Right lung (tissue), 2 donors: ENCODE measurements at regions not wholly inside any gene's neighbourhood (a gene's known extent, or its start where the extent isn't known, plus 50 kb on each side); places are given as distances from the start of the nearest gene placed in this dataset.
A peak's percentile ranks its signal among the peaks of the same experiment; 100 is the strongest.

Source experiments
- DNase-seq, 2 donors: peaks; one replicate each; pipeline ENCODE4 v3.0.0-alpha.2; 2013

- DNase-seq = no peak
These were observed 49.8 kb downstream of the PLCE1 start for GRCh38 chr10:94043431-94043990.

- no peak for DNase-seq
These were observed 52.4 kb downstream of the PLCE1 start for GRCh38 chr10:94046098-94046497.

- no peak for DNase-seq
These were observed 53.6 kb downstream of the PLCE1 start for GRCh38 chr10:94047293-94047692.

- no peak for DNase-seq
These were observed 56.2 kb downstream of the PLCE1 start for GRCh38 chr10:94049911-94050310.

- no peak for DNase-seq
These were observed 58.5 kb downstream of the PLCE1 start for GRCh38 chr10:94052281-94052680.

GRCh38 chr10:94052866-94053791 is 59.4 kb downstream of the PLCE1 start:
- no peak for DNase-seq

GRCh38 chr10:94059178-94059883 is 65.6 kb downstream of the PLCE1 start:
- DNase-seq = no peak

- DNase-seq = no peak
These were observed 67.3 kb downstream of the PLCE1 start for GRCh38 chr10:94061026-94061425.

- DNase-seq = no peak
These were observed 68.9 kb downstream of the PLCE1 start for GRCh38 chr10:94062611-94063010.

- DNase-seq = no peak
These were observed 71.6 kb downstream of the PLCE1 start for GRCh38 chr10:94065362-94065761.

- no peak for DNase-seq
These were observed 72.1 kb downstream of the PLCE1 start for GRCh38 chr10:94065787-94066186.

GRCh38 chr10:94066411-94066810 is 72.7 kb downstream of the PLCE1 start:
- peak; percentile 42 to 44 for DNase-seq

GRCh38 chr10:94069884-94070283 is 76.2 kb downstream of the PLCE1 start:
- DNase-seq = peak in 1 of 2 donors; percentile 35

- no peak for DNase-seq
These were observed 80.7 kb downstream of the PLCE1 start for GRCh38 chr10:94074462-94074861.

- no peak for DNase-seq
These were observed 81.8 kb downstream of the PLCE1 start for GRCh38 chr10:94075506-94075905.

GRCh38 chr10:94076325-94076841 is 82.7 kb downstream of the PLCE1 start:
- peak; percentile 72 to 78 for DNase-seq

GRCh38 chr10:94077042-94077441 is 83.3 kb downstream of the PLCE1 start:
- no peak for DNase-seq

GRCh38 chr10:94080108-94080507 is 86.4 kb downstream of the PLCE1 start:
- no peak for DNase-seq

- DNase-seq = no peak
These were observed 90.0 kb downstream of the PLCE1 start for GRCh38 chr10:94083662-94084265.

- no peak for DNase-seq
These were observed 90.6 kb downstream of the PLCE1 start for GRCh38 chr10:94084344-94084743.

- no peak for DNase-seq
These were observed 91.6 kb downstream of the PLCE1 start for GRCh38 chr10:94085288-94085687.
